ENCODE measurements at regions not wholly inside any gene's neighbourhood (a gene's known extent, or its start where the extent isn't known, plus 50 kb on each side); places are given as distances from the start of the nearest gene placed in this dataset.

GRCh38 chr17:79439493-79439892 is 171.4 kb downstream of the RBFOX3 start:
- Histone ChIP-seq H2BK20ac (ENCODE audit: low read depth, low read length, poor library complexity, severe bottlenecking) (no peak overlapping the region), H4K91ac (ENCODE audit: insufficient read length, low read depth, low read length) (no peak overlapping the region), H2BK120ac (ENCODE audit: low read depth, low read length, poor library complexity, severe bottlenecking) (no peak overlapping the region), H3T11ph (ENCODE audit: low read length) (no peak overlapping the region), H2AFZ (ENCODE audit: low read length) (no peak overlapping the region), H3K27me3 (ENCODE audit: insufficient read depth, low read length) (no peaks in the 10 kb centered on the region), H3K4me2 (ENCODE audit: insufficient read depth, insufficient read length, low read length) (no peak overlapping the region), H2BK5ac (ENCODE audit: insufficient read length, low read length) (no peak overlapping the region), H3K79me2 (ENCODE audit: insufficient read depth, low read length) (no peaks in the 10 kb centered on the region), H4K20me1 (ENCODE audit: control insufficient read depth, insufficient read depth, insufficient read length) (no peaks in the 10 kb centered on the region), H4K8ac (replicated peaks; ENCODE audit: insufficient read length, low read depth, low read length) (peak overlapping the region; percentile 22), H3K18ac (ENCODE audit: insufficient read length, low read depth, low read length) (no peak overlapping the region), H3K4ac (ENCODE audit: low read depth, low read length) (no peak overlapping the region), H3K27ac (ENCODE audit: insufficient read length, low read depth, low read length) (no peak overlapping the region), H4K5ac (ENCODE audit: insufficient read length, low read depth, low read length) (no peak overlapping the region), H3K23me2 (ENCODE audit: insufficient read length, low read depth, low read length, poor library complexity, severe bottlenecking) (no peaks in the 10 kb centered on the region), H3K9ac (ENCODE audit: extremely low read depth, insufficient read length, low read length) (no peak overlapping the region), H3K79me1 (ENCODE audit: insufficient read depth, low read depth, low read length, poor library complexity, severe bottlenecking) (no peaks in the 10 kb centered on the region), H2BK12ac (ENCODE audit: insufficient read length, low read depth, low read length) (no peak overlapping the region), H3K4me1 (ENCODE audit: insufficient read depth, low read length) (no peaks in the 10 kb centered on the region), H2BK15ac (ENCODE audit: low read depth, low read length) (no peak overlapping the region), H3K9me3 (ENCODE audit: control insufficient read depth, low read depth, low read length) (no peaks in the 10 kb centered on the region), H3K23ac (ENCODE audit: insufficient read length, low read depth, low read length) (no peak overlapping the region), H3K56ac (ENCODE audit: insufficient read length, low read depth, low read length) (no peak overlapping the region), H2AK5ac (ENCODE audit: insufficient read length, low read length) (no peak overlapping the region), H3K14ac (ENCODE audit: insufficient read depth, low read length) (no peak overlapping the region)
- H3K27ac Mint-ChIP-seq: no peak overlapping the region; a peak in 1 of 7 replicates
- no CpG with 5 or more reads among the region's 6 CpGs for WGBS (ENCODE audit: extremely low coverage, insufficient read length, low lambda C conversion rate)
- TF ChIP-seq CTCF (conservative IDR thresholded peaks at IDR 0.05): no peak
- no peaks in the 10 kb centered on the region for H3K36me3 Mint-ChIP-seq (ENCODE audit: insufficient read depth in 1 of 3, low read depth in 3 of 3)
- DNase-seq: no peak
- H3K4me3 Mint-ChIP-seq: no peak overlapping the region
- peaks cover 5% of the 10 kb centered on the region for H3K27me3 Mint-ChIP-seq (ENCODE audit: low read depth)
- H3K9me3 Mint-ChIP-seq: no peaks in the 10 kb centered on the region; a peak in 1 of 5 replicates
- no peaks in the 10 kb centered on the region; a peak in 1 of 4 replicates for H3K4me1 Mint-ChIP-seq

Data from H9 (cell line).